ENCODE measurements at regions not wholly inside any gene's neighbourhood (a gene's known extent, or its start where the extent isn't known, plus 50 kb on each side); places are given as distances from the start of the nearest gene placed in this dataset.

GRCh38 chr10:8130973-8131911, 76.8 kb downstream of the GATA3 start:
- TF ChIP-seq TSHZ2 (CRISPR knock-in tag; IDR thresholded peaks at IDR 0.05) (no peak), ZFP30 (CRISPR knock-in tag; IDR thresholded peaks at IDR 0.05) (no peak), RARB (CRISPR knock-in tag; IDR thresholded peaks at IDR 0.05) (no peak), CREB5 (CRISPR knock-in tag; IDR thresholded peaks at IDR 0.05; ENCODE audit: low read depth) (no peak), PPARA (CRISPR knock-in tag; IDR thresholded peaks at IDR 0.05; ENCODE audit: borderline replicate concordance) (no peak), TCF4 (CRISPR knock-in tag; IDR thresholded peaks at IDR 0.05; ENCODE audit: borderline replicate concordance) (no peak), ARNTL (CRISPR knock-in tag; IDR thresholded peaks at IDR 0.05; ENCODE audit: borderline replicate concordance, low read depth) (no peak), POU6F1 (CRISPR knock-in tag; IDR thresholded peaks at IDR 0.05; ENCODE audit: borderline replicate concordance, low read depth) (no peak), ISL1 (CRISPR knock-in tag; IDR thresholded peaks at IDR 0.05) (no peak), ZFP3 (CRISPR knock-in tag; IDR thresholded peaks at IDR 0.05) (no peak), ZNF8 (CRISPR knock-in tag; IDR thresholded peaks at IDR 0.05) (no peak), SNAI2 (CRISPR knock-in tag; IDR thresholded peaks at IDR 0.05) (no peak), PATZ1 (CRISPR knock-in tag; IDR thresholded peaks at IDR 0.05; ENCODE audit: borderline replicate concordance) (no peak)
